HG03460 (cell line): ENCODE measurements at regions not wholly inside any gene's neighbourhood (a gene's known extent, or its start where the extent isn't known, plus 50 kb on each side); places are given as distances from the start of the nearest gene placed in this dataset.

ENCODE experiments used
- ATAC-seq: cut with Tn5 transposase; IDR thresholded peaks from one replicate; pipeline ENCODE4 v1.9.1; 2021; ENCODE audit not compliant: unreplicated experiment

- ATAC-seq: no peak
Observed at GRCh38 chr7:89401099-89401498, 605.6 kb upstream of the TEX47 start.

GRCh38 chr7:89401690-89402089 lies 606.2 kb upstream of the TEX47 start:
- ATAC-seq: no peak

GRCh38 chr7:89451911-89452310 lies 656.4 kb upstream of the TEX47 start:
- no peak for ATAC-seq

GRCh38 chr7:89456556-89456955 lies 661.0 kb upstream of the TEX47 start:
- ATAC-seq: no peak

- ATAC-seq: no peak
Observed at GRCh38 chr7:89458114-89458513, 662.6 kb upstream of the TEX47 start.

GRCh38 chr7:89474456-89474855 lies 678.9 kb upstream of the TEX47 start:
- ATAC-seq: no peak

- ATAC-seq: no peak
Observed at GRCh38 chr7:89477991-89478390, 676.3 kb upstream of the STEAP1 start.

- ATAC-seq: no peak
Observed at GRCh38 chr7:89495704-89496103, 658.6 kb upstream of the STEAP1 start.

GRCh38 chr7:89500084-89500483 lies 654.2 kb upstream of the STEAP1 start:
- no peak for ATAC-seq

- ATAC-seq: no peak
Observed at GRCh38 chr7:89503281-89503680, 651.0 kb upstream of the STEAP1 start.

GRCh38 chr7:89507034-89507433 lies 647.2 kb upstream of the STEAP1 start:
- no peak for ATAC-seq

GRCh38 chr7:89511900-89512299 lies 642.4 kb upstream of the STEAP1 start:
- no peak for ATAC-seq

- no peak for ATAC-seq
Observed at GRCh38 chr7:89514970-89515369, 639.3 kb upstream of the STEAP1 start.

GRCh38 chr7:89517815-89518214 lies 636.5 kb upstream of the STEAP1 start:
- no peak for ATAC-seq

- ATAC-seq: no peak
Observed at GRCh38 chr7:89549768-89550167, 604.5 kb upstream of the STEAP1 start.

- no peak for ATAC-seq
Observed at GRCh38 chr7:89554209-89554608, 600.1 kb upstream of the STEAP1 start.

- ATAC-seq: no peak
Observed at GRCh38 chr7:89559596-89559995, 594.7 kb upstream of the STEAP1 start.

- no peak for ATAC-seq
Observed at GRCh38 chr7:89563597-89563996, 590.7 kb upstream of the STEAP1 start.

GRCh38 chr7:89584896-89585295 lies 569.4 kb upstream of the STEAP1 start:
- ATAC-seq: no peak

GRCh38 chr7:89593125-89593524 lies 561.1 kb upstream of the STEAP1 start:
- no peak for ATAC-seq

GRCh38 chr7:89602984-89603383 lies 551.3 kb upstream of the STEAP1 start:
- ATAC-seq: no peak

- no peak for ATAC-seq
Observed at GRCh38 chr7:89605362-89605761, 548.9 kb upstream of the STEAP1 start.

GRCh38 chr7:89606511-89606910 lies 547.8 kb upstream of the STEAP1 start:
- no peak for ATAC-seq

GRCh38 chr7:89607792-89608191 lies 546.5 kb upstream of the STEAP1 start:
- ATAC-seq: no peak
